GM12891 (cell line): ENCODE measurements at regions not wholly inside any gene's neighbourhood (a gene's known extent, or its start where the extent isn't known, plus 50 kb on each side); places are given as distances from the start of the nearest gene placed in this dataset.

Source experiments
- DNase-seq: peaks from one replicate; pipeline ENCODE4 v3.0.0; 2011; ENCODE audit warnings: low spot score; ENCODE audit not compliant: insufficient read length
- FAIRE-seq: peaks from 2 replicates; lab custom pipeline; 2011; peaks lifted over from hg19 to GRCh38; lab: Jason Lieb, UNC
- PAX5 ChIP-seq: IDR thresholded peaks from 2 replicates; pipeline ENCODE4 v1.6.1; 2011; ENCODE audit warnings: low read length, moderate library complexity, mild to moderate bottlenecking; ENCODE audit not compliant: insufficient read depth, severe bottlenecking
- POLR2A ChIP-seq: IDR thresholded peaks from 2 replicates; pipeline ENCODE4 v1.6.1; 2011; ENCODE audit warnings: low read depth, low read length, control low read depth
- POLR2AphosphoS5 ChIP-seq: IDR thresholded peaks from 2 replicates; pipeline ENCODE4 v1.6.1; 2011; ENCODE audit warnings: low read depth, low read length, control low read depth
- POU2F2 ChIP-seq: IDR thresholded peaks from 2 replicates; pipeline ENCODE4 v1.6.1; 2011; ENCODE audit warnings: low read depth, mild to moderate bottlenecking, control low read depth, low read length, moderate library complexity
- SPI1 ChIP-seq: IDR thresholded peaks from 2 replicates; pipeline ENCODE4 v1.6.1; 2011; ENCODE audit warnings: low read depth, low read length, control low read depth
- TAF1 ChIP-seq: IDR thresholded peaks from 2 replicates; pipeline ENCODE4 v1.6.1; 2011; ENCODE audit warnings: low read depth, low read length, control low read depth

DNA sequence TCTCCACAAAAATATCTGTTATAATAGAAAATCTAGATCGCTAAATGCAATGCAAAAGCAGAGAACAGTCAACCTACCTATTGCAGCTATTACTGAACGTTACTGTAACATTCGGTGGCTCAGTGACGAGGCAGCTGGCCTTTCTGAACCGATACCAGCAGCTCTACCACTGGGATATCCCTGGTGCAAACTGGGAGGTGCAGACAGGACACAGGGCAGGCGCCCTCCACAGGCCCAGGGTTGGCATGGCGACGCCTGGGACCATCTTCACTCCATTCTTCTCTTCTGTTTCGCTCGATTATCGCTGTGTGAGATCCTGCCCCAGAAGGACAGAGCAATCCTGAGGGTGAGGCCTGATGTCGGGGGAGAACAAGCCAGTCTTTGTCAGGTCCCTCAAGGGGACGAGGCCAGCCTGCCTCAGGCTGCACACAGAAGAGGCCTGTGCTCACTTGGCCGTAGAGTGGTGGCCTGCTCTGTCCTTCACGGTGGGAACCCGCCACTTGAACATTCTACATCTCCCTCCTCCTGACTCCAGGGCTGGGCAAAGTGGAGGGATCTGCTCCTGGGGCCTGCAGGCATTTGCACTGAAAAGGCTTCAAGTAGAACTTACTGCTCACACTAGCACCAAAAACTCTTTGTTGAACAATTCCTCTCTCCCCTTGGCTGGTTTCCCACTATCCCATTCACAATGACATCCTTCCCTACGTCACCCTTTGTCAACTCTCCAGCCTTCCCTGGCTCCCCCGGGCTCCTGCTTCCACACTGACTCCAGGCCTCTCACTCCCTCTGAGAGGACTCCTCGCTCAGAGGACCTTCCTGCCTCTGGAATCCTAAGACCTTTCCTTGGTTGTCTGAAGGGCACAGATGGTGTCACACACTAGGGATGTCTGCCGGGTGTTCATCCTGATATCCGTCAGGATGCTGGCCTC is 49.7 kb downstream of the CYRIA start:
- DNase-seq (no peak), FAIRE-seq (no peak)
- no peak for TF ChIP-seq SPI1
- no peak for TF ChIP-seq POLR2A
- TF ChIP-seq POLR2AphosphoS5: no peak
- no peak for TF ChIP-seq PAX5
- no peak for TF ChIP-seq POU2F2
- no peak for TF ChIP-seq TAF1

DNA sequence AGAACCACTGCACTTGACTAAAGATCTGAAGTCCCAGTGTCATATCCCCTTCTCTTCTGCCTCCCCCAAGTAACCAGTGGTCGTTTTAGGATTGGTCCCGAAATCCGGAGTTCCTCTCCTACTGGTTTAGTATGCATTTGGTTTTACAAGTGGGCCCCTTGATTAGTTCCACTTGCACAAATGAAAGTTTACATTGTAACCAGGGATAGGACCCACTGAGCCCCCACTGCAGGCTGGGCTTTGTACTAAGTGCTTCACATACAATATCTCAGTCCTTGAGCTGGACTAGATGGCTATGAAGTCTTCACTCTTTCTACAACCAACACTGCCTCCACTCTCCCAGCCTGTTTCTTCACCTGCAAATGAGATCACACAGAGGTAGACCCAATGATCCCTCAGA is 50.4 kb downstream of the CYRIA start:
- TF ChIP-seq POLR2A: no peak
- no peak for DNase-seq
- no peak for FAIRE-seq

DNA sequence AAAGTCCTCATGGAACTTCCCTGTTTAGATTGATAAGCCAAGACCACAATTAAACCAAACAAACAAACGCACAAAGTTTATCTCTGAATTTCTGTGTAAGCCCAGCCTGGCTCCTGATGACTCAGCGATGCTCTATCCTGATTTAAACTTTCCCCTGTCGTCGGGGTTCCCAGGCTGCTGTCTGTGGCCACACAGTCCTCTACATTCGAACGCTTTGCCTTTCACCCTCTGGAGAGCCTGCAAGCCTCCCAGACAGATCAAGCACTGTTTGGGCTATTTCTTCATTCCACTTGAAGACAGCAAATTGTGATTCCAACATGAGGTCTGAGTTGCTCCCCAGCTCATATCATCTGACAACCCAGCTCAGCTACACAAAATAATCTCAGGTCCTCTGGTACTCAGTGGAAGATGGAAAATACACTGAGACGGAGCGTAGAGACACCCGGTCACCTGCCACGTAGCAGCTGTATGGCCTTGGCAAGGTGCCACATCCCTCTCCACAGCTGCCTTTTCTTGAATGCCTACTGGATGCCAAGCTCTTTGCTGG is 51.2 kb downstream of the CYRIA start:
- FAIRE-seq (no peak), DNase-seq (no peak)
- TF ChIP-seq TAF1: no peak

DNA sequence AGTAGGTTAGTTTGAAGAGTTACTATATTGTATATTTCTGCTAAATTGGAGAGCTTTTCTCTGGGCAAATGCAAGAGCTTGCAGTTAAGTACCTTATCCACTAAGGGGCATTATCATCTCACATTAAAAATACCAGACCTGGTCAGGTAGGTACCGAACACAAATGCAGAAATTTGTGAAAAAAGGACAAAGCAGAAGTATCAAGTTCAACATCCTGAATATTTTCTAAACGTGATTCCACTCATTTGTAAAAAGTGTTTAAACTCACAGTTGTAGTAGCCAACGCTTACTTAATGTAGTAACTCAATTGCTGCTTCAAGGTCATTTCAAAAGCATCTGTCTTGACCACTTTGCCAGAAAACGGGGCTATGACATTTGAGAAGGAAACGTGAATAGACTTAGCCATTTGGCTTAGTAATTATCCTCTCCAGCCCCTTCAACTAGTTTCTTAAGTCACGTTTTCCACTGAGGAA is 52.1 kb downstream of the CYRIA start:
- no peak for FAIRE-seq
- DNase-seq: no peak
- TF ChIP-seq PAX5: no peak
- TF ChIP-seq TAF1: no peak

DNA sequence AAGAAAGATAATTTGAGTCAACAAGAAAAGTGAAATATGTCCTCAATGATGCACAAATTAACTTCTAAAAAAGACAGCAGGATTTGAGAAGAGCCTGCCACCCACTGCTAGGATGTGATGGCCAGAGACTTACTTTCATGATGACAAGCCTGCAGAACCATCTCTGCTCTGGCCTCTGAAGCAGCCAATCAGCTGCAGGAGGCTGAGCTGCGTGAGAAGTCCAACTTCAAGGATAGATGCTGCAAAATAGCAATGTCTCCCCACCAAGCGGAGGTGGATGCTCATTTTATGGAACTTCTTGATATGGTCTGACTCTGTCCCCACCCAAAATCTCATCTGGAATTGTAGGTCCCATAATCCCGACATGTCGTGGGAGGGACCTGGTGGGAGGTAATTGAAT is 53.1 kb downstream of the CYRIA start:
- DNase-seq (no peak), FAIRE-seq (no peak)
- TF ChIP-seq POLR2A: no peak
- no peak for TF ChIP-seq SPI1
- no peak for TF ChIP-seq TAF1
- no peak for TF ChIP-seq POU2F2
- TF ChIP-seq PAX5: no peak

DNA sequence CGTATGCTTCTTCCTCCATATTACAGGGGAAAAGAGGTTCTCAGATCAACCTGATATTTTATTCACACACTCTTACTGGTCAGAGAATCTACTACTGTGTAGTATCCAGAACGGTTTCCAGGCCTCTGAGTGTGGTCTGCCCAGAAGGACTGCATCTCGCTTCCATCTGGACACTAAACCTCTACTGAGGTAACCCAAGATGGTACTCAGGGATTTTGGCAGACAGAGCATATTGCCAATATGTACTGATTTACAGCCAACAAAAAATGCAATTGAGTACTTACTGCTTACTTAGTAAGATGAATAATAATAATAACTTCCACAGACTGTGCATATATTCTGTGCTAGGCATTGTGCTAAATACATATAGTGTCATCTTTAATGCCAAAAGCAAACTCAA is 55.8 kb downstream of the CYRIA start:
- TF ChIP-seq TAF1 (no peak), POLR2A (no peak), POLR2AphosphoS5 (no peak), PAX5 (no peak), SPI1 (no peak), POU2F2 (no peak)
- DNase-seq (no peak), FAIRE-seq (no peak)

DNA sequence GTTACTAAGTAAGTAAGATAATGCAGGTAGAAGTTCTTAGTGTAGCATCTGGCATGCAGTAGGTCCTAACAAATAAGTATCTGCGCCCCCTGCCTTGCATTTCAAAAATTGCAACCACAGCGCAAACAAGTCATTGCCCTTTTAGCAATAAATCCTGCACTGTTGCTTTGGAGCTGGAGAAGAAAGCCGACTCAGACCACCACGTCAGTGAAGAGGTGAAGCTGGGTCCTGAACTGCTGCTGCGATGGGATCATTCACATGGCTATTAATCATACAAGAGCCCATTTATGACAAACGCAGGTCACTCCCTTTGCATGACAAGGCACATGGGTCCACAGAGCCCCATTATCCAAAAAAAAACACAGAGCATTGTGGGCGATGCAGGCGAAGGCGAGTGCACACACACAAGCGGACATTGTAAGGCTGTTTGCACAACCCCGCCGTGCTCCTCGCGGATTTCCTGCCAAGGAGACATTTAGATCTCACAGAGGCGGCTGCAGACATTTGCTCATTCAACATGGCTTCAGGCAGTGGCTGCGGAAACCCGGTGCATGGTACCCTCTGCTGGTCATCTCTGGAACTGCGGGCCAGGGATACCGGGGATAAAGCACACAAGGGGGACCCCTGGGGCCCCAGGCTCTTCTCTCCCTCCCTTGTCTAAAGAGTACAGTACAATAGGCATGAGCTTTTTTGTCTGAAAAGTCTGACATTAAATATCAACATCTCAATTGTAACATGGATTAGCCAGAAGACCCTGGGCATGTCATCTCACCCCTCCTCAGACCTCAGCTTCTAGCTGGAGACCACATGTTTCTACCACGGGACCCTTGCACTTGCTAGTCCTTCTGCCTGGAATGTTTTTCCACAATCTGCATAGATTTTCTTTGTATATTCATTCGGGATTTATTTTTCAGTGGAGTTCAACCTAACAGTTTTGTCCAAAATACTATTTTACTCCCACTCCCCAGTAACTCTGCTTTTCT is 56.7 kb downstream of the CYRIA start:
- peak; percentile 80 for FAIRE-seq
- TF ChIP-seq POU2F2: 0 out of 2 replicates have a peak, but pooled peaks have one; percentile 26
- no peak for TF ChIP-seq TAF1
- peak; percentile 53 for DNase-seq

DNA sequence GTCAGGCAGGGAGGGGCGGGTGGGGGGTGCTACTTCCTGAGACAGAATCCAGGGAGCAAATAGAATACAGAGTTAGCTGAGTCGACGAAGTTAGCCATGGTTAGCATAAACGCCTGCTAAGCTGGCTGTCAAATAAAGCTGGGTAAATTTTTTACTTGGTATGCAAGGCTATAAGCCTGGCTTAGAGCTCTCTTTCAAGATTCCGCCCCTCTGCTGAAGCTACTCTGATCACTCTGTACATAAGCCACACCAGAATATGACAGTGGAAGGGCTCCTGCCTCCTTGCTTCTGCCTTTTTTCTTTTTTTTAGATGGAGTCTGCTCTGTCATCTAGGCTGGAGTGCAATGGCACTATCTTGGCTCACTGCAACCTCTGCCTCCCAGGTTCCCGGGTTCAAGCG is 58.3 kb downstream of the CYRIA start:
- TF ChIP-seq POLR2AphosphoS5 (no peak), POLR2A (no peak), PAX5 (no peak)
- FAIRE-seq (no peak), DNase-seq (no peak)

DNA sequence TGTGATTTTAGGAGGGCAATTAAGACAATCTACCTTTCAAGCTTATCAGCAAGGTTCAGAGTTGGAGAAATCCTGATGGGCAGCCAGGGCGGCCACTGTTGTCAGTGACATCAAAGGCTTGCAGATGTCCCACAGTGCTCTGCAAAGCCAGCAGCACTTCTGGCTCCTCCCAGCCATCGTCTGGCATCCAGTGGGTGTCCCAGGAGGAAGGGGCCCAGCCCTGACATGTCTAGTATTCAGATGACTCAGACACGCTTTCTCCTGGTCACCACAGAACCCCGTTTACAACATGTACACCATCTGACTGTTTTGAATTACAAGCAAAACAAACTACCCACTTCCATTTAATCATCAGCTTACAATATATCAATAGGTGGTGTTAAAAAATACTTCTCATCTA is 61.4 kb downstream of the CYRIA start:
- no peak for DNase-seq
- TF ChIP-seq POLR2A (no peak), TAF1 (no peak), PAX5 (no peak), POLR2AphosphoS5 (no peak), POU2F2 (no peak), SPI1 (no peak)
- FAIRE-seq: no peak
